GM12873 (cell line): ENCODE measurements at regions not wholly inside any gene's neighbourhood (a gene's known extent, or its start where the extent isn't known, plus 50 kb on each side); places are given as distances from the start of the nearest gene placed in this dataset.

Source experiments
- CTCF ChIP-seq: IDR thresholded peaks from 2 replicates; pipeline ENCODE4 v1.5.1; 2012; ENCODE audit warnings: low read depth, mild to moderate bottlenecking, moderate library complexity, low read length, control low read depth; ENCODE audit not compliant: insufficient read depth; ENCODE audit errors: missing control alignments

GRCh38 chr15:62968699-62969098 lies 73.8 kb upstream of the TPM1 start:
- no peak for TF ChIP-seq CTCF

- TF ChIP-seq CTCF: no peak
Observed at GRCh38 chr15:62969442-62970089, 73.0 kb upstream of the TPM1 start.

- no peak for TF ChIP-seq CTCF
Observed at GRCh38 chr15:62972814-62973213, 69.7 kb upstream of the TPM1 start.

- TF ChIP-seq CTCF: no peak
Observed at GRCh38 chr15:62975515-62975914, 67.0 kb upstream of the TPM1 start.

GRCh38 chr15:62976301-62976881 lies 66.2 kb upstream of the TPM1 start:
- no peak for TF ChIP-seq CTCF

GRCh38 chr15:62977952-62978811 lies 64.4 kb upstream of the TPM1 start:
- no peak for TF ChIP-seq CTCF

GRCh38 chr15:62979252-62979651 lies 63.3 kb upstream of the TPM1 start:
- no peak for TF ChIP-seq CTCF
